Fibroblast of lung (primary cell): ENCODE measurements at regions not wholly inside any gene's neighbourhood (a gene's known extent, or its start where the extent isn't known, plus 50 kb on each side); places are given as distances from the start of the nearest gene placed in this dataset.

ENCODE experiments used
- EZH2 ChIP-seq: IDR thresholded peaks from 2 replicates; pipeline ENCODE4 v1.5.1; 2012; ENCODE audit warnings: low read length, control low read depth, mild to moderate bottlenecking; ENCODE audit errors: missing control alignments
- TF ChIP-seq, protein P1 (sequence below), 2 donors: IDR thresholded peaks in 1 of 2; conservative IDR thresholded peaks in 1 of 2; 1 replicate in 1 of 2; 2 replicates in 1 of 2; pipeline ENCODE4 v1.5.1; 2011 to 2012; ENCODE audit warnings: low read length in 2 of 2, control low read depth in 1 of 2, inconsistent platforms in 1 of 2, low read depth in 1 of 2, mild to moderate bottlenecking in 1 of 2

DNA sequence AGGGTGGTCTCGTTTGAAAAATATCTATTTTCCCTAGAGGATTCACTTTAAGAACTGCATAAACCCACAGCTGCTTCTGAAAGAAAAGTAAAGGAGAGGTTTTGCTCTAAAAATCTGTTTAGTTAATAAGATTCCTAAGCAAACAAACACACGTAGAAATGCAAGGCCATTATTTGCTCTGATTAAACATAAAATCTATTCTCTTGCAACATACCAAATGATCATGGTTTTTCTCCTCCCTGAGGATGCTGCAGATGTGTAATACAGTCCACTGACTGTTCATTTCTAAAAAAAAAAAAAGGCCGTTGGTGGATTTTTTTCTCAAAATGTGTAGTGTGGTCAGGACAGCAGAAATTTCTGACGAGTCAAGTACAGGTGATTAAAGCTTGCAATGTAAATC lies 98.6 kb downstream of the BUB3 start:
- TF ChIP-seq, protein P1, sequence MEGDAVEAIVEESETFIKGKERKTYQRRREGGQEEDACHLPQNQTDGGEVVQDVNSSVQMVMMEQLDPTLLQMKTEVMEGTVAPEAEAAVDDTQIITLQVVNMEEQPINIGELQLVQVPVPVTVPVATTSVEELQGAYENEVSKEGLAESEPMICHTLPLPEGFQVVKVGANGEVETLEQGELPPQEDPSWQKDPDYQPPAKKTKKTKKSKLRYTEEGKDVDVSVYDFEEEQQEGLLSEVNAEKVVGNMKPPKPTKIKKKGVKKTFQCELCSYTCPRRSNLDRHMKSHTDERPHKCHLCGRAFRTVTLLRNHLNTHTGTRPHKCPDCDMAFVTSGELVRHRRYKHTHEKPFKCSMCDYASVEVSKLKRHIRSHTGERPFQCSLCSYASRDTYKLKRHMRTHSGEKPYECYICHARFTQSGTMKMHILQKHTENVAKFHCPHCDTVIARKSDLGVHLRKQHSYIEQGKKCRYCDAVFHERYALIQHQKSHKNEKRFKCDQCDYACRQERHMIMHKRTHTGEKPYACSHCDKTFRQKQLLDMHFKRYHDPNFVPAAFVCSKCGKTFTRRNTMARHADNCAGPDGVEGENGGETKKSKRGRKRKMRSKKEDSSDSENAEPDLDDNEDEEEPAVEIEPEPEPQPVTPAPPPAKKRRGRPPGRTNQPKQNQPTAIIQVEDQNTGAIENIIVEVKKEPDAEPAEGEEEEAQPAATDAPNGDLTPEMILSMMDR (conservative IDR thresholded peaks at IDR 0.05 in 1 of 2, IDR thresholded peaks at IDR 0.05 in 1 of 2; ENCODE audit: low read depth in 1 of 2, low read length in 2 of 2) = no peak
- no peak for TF ChIP-seq EZH2
